Mucosa of gallbladder (tissue), 1 donor: ENCODE measurements at regions not wholly inside any gene's neighbourhood (a gene's known extent, or its start where the extent isn't known, plus 50 kb on each side); places are given as distances from the start of the nearest gene placed in this dataset.

Experiments used
- DNase-seq: peaks from one replicate; pipeline ENCODE4 v3.0.0-alpha.2; 2020; ENCODE audit warnings: low spot score
- donor health status: DM: no; HTN: no; CAD: no.

DNA sequence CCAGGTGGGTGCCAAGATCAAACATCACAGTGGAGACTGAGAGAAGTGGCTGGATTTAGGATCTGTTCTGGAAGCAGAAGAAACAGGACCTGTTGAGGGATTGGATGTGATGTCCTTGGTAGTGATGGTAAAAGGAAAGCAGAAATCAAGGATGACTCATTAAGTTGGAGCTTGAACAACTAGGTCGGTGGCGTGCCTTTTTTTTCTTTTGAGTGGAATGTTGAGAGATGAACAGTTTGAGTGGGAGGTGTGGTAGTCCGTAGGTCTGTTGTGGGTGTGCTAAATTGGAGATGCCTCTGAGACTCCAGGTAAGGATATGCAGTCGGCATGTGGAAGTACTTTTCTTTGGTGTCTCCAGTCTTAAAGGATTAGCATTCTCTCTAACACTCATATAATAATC is 92.1 kb upstream of the IL12B start:
- no peak for DNase-seq

DNA sequence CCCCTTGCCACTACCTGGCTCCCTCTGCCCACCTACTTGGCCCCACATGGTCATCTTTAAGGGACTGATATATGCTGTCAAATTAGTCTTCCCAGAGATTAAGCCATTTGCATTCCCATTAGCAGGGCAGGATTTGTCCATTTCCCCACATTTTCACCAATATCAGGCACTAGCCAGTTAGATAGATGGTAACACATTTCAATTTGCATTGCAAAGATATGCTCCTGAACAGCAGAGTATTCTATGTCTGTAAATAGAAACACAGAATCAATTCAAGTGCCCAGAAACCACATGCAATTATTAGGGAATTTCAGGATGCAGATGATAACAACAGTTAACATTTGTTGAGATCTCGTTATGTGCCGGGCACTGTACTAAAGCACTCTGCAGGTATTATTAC is 92.6 kb upstream of the IL12B start:
- DNase-seq: no peak

DNA sequence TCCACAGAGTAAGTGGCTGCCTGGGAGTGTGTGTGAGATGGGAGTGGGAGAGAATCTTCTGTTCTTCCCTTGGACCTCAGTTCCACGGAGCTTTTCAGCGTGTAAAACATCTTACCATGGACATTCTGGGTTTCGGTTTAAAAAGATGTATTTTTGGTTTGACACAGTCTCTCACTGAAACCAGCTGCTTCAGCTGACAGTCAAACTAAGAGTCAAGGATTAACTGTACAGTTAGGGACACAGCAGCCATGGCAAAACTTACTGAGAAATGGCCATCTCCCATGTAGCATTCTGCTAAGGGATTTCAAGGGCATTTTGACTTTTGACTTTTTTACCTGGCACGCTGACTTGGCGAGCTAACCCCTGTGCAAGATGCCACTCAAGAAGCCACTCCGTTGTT is 93.8 kb upstream of the IL12B start:
- no peak for DNase-seq

DNA sequence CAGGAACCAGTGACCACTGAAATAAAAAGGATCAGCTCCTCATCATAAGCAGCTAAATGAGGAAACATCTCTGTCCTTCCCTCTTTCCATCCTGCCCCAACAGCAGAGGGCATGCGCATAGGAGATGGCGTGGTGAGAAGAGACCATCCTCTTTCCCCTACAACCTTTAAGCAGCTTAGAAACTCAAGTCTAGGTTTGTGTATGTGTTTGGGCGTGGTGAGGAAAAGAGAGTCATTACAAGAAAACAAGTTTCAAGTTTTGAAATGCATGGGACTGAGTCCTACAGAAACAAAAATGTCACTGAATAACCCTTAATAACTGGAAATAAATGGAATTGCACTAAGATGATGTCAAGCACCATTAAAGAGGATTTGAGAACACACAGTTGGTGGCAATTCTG is 96.4 kb upstream of the IL12B start:
- DNase-seq: no peak

DNA sequence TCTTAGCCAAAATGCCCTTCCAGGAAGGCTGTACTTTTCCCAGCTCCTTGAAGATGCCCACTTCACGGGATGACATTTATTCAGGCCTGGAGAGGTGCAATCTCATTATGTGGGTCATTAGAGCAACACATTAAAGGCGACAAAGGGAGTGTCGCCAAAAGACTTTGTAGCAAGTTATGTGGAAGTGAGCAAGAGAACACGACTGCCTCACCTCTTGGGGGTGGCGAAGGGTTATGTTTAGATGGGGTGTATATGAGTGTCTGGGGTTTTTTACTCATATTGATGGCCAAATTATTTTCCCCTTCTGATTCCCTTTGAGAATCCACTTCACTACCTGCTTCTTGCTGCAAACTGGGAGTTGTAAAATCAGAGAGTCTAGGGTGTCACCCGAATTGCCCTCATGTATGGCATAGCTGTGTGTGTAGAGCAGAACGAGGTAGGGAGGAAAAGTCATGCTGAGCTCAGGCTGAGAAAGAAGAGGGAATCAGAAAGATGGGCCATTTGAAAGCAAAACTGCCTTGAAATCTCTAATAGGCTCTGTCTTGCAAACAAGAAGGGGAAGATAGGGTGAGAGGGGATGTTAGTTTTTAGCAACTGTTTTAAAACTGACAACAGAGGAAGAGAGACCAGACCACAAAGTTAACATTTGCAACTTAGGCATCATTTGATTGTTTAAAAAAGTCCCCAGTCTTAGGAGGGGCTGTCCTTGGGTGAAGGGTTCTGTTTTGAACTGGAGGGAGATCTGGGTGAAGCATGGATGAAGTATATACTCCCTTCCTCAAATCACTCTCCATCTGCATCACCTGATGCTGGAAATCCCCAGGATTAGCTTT is 97.1 kb upstream of the IL12B start:
- DNase-seq: no peak

DNA sequence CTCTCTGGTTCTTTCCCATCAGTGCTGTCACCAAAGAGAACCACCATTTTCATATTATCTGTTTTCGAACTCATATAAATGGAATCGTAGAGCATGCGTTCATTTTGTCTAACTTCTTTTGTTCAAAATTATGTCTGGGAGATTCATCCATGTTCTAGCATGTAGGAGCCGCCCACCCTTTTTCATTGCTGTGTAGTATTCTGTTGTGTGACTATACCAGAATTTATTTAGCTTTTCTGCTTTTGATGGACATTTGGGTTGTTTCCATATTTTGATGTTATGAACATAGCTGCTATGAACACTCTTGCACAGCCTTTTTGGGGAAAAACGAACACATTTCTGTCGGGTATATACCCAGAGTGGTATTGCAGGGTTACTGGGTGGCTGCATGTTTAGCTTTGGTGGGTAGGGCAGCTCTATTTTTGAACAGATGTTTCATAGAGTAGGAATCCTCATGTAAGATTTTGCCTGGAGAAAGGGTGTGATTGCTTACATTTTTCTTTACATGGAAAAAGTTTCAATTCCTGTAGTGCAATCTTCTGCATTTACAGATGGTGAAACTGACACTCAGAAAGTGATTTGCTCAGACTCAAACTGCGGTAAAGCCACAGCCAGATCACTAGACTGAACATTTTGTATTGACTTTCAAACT is 100.2 kb upstream of the IL12B start:
- DNase-seq: no peak

DNA sequence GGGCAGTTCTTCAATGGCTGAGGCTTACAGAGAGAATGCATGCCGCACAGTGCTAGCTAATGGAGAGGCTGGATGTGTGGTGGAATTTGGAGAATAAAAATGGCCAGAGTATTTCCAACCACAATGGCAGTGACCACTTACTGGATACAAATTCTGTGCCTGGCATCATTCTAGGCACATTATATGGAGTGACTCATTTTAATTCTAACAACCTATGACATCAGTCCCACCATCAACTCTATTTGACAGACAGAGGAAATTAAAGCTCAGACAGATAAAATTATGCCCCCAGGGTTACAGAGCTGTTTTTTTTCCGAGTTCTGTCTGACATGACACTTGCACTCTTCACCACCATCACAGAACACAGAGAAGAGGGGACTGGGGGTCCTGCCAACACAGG is 105.6 kb upstream of the IL12B start:
- no peak for DNase-seq

DNA sequence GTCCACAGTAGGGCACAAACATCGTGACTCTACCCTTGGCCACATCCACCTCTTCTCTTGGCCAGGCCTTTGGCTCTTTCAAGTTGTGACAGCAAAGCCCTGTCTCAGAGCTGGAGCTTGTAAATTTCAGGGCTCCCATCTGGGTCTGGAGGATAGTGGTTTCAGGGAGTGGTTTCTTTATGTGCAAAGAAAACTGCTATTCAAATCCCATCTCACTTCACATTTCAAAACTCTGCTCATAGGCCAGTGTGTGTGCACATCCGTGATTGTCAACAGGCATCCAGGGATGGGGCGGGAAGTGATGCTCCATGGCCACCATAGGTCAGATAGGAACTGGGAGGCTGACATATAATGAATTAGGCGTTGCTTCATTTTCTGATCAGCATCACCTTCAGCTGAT is 107.8 kb upstream of the IL12B start:
- DNase-seq: no peak

DNA sequence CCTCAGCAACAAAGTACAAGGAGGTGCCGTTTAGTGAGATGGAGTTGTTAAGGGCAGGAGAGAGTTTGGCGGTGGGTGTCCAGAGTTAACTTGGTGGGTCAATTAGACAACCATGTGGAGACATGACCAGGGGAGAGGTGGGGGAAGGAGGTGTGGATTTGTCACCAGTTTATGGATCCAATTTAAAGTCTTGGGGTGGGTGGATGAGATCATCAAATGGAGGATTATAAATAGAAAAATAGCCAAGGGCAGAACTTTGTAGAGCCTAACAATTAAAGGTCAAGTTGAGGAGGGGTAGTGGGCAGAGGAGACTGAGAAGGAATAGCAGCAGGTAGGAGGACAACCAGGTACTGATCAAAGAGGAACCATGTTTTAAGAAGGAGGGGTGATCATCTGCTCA is 108.7 kb upstream of the IL12B start:
- DNase-seq: no peak

DNA sequence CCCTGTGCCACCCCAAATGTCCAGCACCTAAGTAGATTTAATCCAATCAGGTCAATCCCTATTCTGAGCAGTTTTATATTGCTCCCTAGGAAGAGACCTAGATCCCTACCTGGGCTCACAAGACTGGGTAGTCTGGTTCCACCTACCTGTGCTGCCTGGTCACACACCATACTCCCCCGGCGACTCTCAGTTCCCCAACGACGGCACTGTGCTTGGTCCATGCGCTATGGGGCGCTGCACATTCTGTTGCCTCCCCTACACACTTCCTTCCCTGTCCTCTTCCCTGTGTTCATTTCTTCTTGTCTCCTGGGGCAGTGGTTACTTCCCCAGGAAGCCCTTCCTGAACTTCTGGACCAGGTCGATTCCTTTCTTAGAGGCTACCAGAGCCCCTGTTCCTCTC is 109.9 kb upstream of the IL12B start:
- no peak for DNase-seq

DNA sequence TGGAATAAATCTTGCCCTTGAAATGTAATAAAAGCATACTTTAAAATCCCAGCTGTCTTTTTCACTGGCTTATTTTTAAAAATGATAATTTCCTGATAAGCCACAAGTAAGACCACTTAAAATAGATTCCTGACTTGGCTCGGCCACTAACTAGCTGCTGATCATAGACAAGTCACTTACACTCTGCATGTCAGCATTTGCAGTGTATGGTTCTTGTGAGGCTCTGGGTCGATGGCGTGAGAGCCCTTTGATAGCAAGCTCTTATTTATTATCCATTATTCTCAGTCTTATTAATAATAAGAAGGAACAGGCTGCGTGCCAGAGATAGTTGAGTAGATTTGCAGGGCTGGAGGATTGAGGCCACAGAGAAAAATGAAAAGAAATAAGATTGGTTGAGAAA is 110.7 kb upstream of the IL12B start:
- no peak for DNase-seq

DNA sequence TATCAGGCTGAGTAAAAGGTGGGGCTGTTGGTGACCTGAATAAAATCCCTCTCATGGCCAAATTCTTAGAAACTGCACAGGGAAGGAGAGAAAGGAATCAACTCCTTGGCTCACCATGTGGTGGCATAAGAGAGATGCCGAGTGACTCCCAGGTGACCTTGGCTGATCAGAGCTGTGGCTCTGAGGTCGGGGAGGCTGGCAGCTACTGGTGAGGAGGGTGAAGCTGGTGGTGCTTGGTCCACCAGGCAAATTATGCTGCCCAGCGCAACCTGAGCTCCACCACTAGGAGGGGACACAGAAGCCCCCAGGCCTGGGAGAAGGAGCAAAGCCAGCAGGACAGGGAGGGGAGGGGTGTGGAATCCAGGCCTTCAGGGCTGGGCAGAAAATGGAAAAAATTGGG is 111.2 kb upstream of the IL12B start:
- no peak for DNase-seq

DNA sequence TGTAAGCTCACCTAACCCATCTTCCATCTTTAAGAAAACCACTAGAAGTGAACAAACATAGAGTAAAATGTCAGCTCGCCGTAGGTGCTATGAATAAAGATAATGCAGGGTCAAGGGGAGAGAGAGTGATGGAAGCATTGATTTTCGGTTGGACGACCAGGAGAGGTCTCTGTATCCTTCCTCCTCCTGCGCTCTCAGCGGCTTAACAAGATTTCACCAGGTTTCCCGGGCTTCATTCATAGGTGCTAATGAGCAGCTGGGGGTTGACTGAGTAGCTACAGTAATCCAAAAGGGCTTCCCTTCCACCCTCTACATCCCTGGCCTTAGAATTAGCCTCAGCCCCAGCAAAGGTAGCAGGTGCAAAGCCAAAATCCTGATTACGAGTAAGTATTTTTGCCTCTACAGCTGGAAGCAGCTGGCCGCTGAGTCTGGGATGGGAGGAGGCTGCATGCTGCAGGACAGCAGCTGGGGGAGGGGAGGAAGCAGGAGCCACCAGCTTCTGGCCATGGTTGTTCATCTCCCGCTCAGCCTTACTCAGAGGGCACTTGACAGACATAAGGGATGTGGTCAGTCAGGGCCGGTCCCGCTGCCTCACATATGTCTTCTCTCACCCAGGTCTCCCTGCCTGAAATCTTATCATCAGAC is 112.0 kb upstream of the IL12B start:
- no peak for DNase-seq

DNA sequence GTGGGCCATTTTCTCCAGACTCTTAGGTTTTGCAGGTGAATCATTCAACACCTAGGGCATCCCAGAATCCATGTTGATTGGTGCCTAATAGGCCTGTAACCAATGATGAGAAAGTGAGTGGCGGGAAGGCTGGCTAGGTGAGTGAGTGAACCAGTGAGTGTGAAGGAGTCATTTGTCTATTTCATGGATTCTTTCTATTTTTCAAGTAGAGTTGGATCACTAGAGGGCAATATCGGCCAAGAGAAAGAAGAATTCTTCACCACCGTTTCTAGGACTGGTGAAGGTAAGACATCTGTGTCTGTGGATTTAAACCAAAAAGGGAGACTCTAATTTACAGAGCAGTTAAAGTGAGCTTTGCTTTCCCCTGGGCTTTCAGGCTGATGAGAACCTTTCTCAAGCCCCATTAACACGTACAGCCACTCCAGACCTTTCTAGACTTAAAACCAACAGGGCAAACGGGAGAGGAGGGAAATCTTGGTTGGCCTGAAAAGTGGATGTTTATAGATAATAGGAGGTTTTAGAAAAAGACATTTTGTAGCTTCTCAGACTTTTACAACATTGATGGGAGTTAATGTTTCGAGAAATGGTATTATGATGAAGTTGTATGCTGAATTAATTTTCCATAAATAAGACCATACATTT is 114.3 kb upstream of the IL12B start:
- no peak for DNase-seq

DNA sequence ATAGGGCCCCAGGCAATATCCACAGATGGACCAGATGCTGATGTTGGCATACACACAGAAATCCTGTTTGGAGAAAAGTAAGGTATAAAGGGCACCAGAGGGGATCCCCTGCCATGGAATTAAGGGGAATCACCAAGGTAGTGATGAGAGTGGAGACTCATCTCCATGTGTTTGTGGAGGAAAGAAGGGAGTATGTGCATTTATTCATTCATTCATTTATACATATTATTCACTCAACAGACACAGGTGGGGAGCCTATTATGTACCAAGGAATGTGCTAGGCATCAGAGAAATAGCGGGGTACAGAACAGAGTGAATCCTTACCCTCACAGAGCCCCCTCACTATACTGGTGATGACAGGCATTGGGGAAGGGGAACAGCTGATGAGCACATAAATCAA is 116.8 kb upstream of the IL12B start:
- no peak for DNase-seq

DNA sequence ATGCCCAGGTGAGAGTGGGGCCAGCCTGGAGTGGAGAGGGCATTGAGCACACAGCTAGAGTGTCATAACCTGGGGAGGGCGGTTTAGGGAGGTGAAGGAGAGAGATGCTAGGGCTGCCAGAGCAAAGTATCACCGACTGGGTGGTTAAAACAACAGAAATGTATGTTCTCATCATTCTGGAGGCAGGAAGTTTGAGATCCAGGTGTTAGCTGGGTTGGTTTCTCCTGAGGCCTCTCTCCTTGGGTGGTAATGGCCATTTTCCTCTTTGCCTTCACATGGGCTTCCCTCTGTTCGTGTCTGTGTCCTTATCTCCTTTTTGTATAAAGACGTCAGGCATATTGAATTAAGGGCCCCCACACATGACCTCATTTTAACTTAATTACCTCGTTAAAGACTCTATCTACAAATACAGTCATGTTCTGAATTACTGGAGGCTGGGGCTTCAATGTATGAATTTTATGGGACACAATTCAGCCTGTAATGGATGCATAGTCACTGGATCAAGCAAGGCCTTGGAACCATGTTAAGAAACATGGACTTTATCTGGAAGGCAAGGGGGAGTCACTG is 118.6 kb upstream of the IL12B start:
- no peak for DNase-seq

DNA sequence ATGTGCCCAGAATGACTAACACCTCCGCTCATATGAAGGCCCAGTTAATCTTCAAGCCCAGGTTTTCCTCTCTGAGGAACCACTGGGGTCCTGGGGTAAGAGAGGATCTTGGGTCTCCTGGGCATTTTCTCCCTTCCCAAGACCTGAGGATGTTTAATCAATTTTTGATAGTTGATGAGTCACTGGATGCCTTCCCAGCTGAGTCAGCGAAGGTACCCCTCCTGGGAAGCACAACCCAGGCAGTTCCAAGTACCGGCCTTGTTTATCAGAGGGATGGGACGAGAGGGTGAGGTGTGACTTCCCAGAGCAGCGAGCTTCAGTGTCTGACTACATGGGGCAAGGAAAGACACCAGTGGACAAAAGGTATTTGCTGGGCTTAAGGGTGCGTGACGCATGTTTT is 119.6 kb upstream of the IL12B start:
- no peak for DNase-seq

DNA sequence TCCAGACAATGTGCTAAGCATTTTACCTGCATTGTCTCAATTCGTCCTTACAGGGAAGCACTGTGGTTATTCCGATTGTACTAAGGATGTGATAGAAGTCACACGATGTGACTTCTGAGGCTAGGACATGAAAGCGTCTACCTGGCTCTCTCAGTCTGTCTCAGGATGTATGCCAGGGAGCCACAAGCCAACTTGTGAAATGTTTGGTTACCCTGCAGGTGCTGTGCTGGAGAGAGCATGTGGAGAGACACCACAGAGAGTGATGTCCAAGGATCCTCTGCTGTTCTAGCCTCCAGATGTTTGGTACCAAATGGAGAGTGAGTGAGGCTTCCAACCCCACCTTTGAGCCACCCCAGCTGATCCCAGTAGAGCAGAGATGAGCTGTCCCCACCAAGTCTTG is 120.1 kb upstream of the IL12B start:
- no peak for DNase-seq

DNA sequence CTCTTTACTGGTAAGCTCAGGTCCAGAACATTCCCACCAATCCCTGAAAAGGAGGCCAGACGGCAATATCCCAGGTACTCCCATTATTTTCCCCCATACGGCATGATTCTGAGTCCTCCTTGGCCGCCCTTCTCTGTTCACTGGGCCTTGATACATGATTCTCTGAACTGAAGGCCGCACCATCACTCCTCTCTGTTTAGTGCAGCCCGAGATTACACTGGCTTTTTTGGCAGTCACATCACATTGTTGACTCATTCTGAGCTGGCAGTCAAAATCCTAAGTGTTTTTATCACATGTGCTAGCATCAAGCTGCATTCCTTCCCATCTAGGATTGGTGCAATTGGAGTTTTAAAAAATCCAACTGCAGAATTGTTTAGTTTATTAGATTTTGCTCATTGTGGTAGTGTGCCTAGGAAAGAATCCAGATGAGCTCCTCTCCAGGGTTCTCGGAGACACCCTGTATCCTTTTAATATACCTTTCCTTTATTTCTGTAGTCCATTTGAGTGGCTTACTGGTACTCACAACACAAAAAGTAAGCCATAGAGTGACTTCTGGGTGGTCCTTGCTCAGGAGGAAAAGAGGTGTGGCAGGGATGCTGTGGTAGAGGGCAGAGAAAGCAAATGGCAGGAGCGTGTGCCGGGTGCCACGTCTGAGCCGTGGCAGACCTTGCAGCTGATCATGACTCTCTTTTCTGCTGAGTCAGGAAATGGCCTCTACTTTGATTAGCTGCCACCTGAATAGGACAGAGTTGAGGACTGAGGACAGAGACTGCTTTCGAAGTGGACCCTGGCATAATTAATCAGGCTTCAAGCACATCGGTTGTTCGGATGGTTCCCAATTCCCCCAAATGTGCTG is 121.1 kb upstream of the IL12B start:
- peak; percentile 58 for DNase-seq

DNA sequence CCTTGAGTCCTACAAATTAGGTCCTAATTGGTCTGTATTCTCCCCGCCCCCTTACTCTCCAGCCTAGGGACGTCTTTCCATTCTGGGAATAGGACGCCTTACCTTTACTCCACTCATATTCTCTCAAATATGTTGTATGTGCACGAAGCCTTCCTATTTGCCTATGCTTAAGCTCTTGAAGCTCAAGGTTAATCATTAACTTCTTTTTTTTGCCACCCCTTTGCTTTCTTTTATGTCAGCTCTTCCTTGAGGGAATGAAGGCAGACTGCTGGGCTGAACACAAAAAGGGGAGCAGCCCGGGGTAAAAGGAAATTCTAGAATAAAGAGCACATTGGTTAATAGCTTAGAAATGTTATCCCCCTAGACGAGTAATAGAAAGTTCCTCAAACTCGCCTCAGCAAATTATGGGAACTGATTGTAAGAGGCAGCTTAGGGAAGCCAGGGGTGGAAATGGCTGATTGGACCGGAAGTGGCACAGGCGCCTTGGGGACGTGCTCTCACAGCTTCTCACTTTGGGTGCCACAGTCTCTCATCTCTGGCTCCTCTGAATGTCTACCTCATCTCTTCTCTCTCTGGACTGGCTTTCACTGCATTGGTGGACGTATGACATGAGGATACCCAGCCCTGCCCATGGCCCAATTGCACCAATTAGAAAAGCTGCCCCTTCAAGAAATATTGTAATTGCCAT is 122.3 kb upstream of the IL12B start:
- DNase-seq: no peak

DNA sequence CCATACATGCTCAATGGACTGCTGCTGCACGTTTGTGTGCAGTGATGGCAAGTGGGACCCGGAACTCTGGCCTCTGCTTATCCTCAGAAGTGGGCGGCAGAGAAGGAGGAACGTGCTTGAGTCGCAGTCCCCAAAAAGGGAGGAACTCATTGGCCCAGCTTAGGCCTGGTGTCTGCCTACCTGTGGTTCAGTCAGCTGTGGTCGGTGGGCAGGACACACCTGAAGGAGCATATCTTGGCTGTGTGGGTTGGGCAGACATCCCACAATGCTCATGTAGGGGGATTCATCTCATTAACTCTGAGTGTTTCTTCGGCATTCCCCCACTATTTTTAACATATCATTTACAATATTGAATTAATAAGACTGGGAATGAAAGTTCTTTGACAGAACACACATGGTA is 122.9 kb upstream of the IL12B start:
- DNase-seq: no peak
